Ectodermal cell (in vitro differentiated cells): ENCODE measurements at regions not wholly inside any gene's neighbourhood (a gene's known extent, or its start where the extent isn't known, plus 50 kb on each side); places are given as distances from the start of the nearest gene placed in this dataset.

Experiments used
- H3K27ac ChIP-seq: 2 replicates; pipeline ENCODE4 v1.7.0; 2013; ENCODE audit warnings: mild to moderate bottlenecking, low read depth, low read length; ENCODE audit not compliant: insufficient read depth, poor library complexity, severe bottlenecking
- H3K27me3 ChIP-seq: 2 replicates; pipeline ENCODE4 v1.7.0; 2013; ENCODE audit warnings: mild to moderate bottlenecking, low read length; ENCODE audit not compliant: insufficient read depth, control insufficient read depth, poor library complexity, severe bottlenecking
- H3K36me3 ChIP-seq: one replicate; pipeline ENCODE4 v1.7.0; 2013; ENCODE audit warnings: low read length; ENCODE audit not compliant: control insufficient read depth, insufficient read depth
- H3K4me1 ChIP-seq: one replicate; pipeline ENCODE4 v1.7.0; 2013; ENCODE audit warnings: low read length; ENCODE audit not compliant: control insufficient read depth, insufficient read depth
- H3K4me3 ChIP-seq: 2 replicates; pipeline ENCODE4 v1.7.0; 2013; ENCODE audit warnings: low read depth, low read length, control low read depth; ENCODE audit not compliant: insufficient read depth
- H3K9me3 ChIP-seq: 2 replicates; pipeline ENCODE4 v1.7.0; 2013; ENCODE audit warnings: mild to moderate bottlenecking, low read length, moderate library complexity; ENCODE audit not compliant: control insufficient read depth
- WGBS, 2 experiments: methylation state at CpG; one replicate each; pipeline ENCODE4 v1.1.7; 2013; ENCODE audit warnings: missing lambda C conversion rate in 2 of 2; 5-methylcytosine and 5-hydroxymethylcytosine counted together

DNA sequence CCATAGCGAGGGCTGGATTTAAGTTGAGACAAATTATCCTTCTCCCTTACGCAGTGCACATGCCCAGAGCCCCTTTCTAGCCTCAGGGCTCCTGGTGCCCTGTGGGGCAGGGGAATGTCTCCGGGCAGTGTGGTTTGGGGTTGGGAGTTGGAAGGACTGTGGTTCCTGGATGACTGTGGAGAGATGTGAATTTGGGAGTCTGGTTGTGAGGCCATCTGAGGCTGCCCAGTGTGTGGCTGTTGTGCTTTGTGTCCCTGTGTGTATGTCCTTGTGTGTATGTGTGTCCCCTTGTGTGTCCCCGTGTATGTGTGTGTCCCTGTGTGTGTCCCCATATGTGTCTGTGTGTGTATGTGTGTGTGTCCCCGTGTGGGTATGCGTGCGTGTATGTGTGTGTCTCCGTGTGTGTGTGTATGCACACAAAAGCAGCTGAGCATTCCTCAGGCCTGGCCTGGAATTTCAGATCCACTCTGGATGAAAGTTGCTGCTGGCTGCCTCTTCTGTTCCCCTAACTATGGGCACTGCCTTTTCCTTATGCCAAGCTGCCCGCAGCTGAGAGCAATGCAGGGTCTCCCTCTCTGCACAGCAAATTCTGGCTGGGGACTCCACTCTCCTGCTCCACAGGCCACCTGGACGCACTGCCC lies 65.4 kb downstream of the UBIAD1 start:
- Histone ChIP-seq H3K4me3 (no peak overlapping the region), H3K4me1 (peaks cover 23% of the 10 kb centered on the region), H3K27me3 (no peaks in the 10 kb centered on the region), H3K36me3 (no peaks in the 10 kb centered on the region), H3K9me3 (no peaks in the 10 kb centered on the region), H3K27ac (peak overlapping the region; percentile 13)
- WGBS, 2 experiments = 77 to 80% methylated on average over 10 of the region's 10 CpGs

- 30 to 39% methylated on average over 24 of the region's 24 CpGs for WGBS, 2 experiments
- peaks cover 23% of the 10 kb centered on the region for H3K4me1 ChIP-seq
- H3K36me3 ChIP-seq = no peaks in the 10 kb centered on the region
- H3K4me3 ChIP-seq = no peak overlapping the region
- H3K27ac ChIP-seq = peak overlapping the region; percentile 80
- no peaks in the 10 kb centered on the region for H3K9me3 ChIP-seq
- no peaks in the 10 kb centered on the region for H3K27me3 ChIP-seq
Measured at GRCh38 chr1:11339346-11340232, 66.6 kb downstream of the UBIAD1 start.

DNA sequence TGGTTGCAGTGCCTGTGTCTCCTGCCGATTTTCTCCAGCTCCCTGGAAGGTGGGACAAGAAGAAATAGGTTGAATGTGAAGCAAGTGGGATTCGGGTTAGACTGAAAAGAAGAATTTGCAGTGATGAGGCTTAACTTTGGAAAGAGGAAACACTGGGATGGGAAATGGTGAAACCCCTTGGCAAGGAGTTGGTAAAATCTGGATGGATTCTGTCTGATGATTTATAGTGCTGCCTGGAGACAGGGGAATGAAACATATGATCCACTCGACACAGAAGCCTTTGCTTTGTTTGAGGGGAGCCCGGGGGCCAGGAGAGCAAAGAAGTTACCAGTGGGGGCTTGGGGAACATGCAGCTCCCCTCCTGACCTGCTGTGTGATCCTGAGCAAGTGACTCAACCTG lies 67.2 kb downstream of the UBIAD1 start:
- H3K4me1 ChIP-seq = peaks cover 23% of the 10 kb centered on the region

DNA sequence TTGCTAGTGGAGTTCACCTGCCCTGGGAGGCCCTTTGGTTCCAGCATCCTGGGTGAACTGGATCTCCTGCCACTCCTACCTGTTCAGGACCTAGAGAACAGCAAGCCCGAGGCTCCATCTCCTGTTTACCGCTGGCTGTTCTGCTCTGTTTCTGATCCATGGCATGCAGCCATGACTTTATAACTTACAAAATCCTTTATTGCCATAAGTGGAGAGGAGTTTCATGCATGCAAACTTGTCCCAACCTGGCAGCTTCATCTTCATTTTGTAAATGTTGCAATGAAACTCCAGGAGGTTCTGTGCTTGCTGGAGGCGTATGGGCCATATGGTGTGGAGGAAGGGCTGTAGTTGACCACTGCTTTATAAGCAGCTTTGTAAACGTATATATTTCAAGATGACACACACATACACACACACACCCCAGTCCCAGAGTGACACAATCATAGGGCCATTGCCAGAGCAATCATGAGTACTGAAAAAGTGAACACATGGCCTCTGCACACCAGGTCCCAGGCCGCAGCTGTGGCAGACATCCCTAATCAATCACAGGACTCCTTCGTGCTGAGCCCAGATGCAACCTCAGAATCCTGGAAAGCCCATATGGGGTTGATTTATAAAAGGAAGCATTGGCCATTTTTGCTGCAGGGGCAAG lies 69.0 kb downstream of the UBIAD1 start:
- 88 to 92% methylated on average over 6 of the region's 6 CpGs for WGBS, 2 experiments
- H3K27ac ChIP-seq = no peak overlapping the region
- H3K27me3 ChIP-seq = no peaks in the 10 kb centered on the region
- H3K4me1 ChIP-seq = peaks cover 23% of the 10 kb centered on the region
- no peaks in the 10 kb centered on the region for H3K36me3 ChIP-seq
- H3K9me3 ChIP-seq = no peaks in the 10 kb centered on the region
- H3K4me3 ChIP-seq = no peak overlapping the region

More for the DNA sequence above, 67.2 kb downstream of the UBIAD1 start:
- WGBS, 2 experiments = 77 to 82% methylated on average over 4 of the region's 4 CpGs
- Histone ChIP-seq H3K27me3 (no peaks in the 10 kb centered on the region), H3K27ac (no peak overlapping the region), H3K9me3 (no peaks in the 10 kb centered on the region), H3K4me3 (no peak overlapping the region), H3K36me3 (no peaks in the 10 kb centered on the region)

DNA sequence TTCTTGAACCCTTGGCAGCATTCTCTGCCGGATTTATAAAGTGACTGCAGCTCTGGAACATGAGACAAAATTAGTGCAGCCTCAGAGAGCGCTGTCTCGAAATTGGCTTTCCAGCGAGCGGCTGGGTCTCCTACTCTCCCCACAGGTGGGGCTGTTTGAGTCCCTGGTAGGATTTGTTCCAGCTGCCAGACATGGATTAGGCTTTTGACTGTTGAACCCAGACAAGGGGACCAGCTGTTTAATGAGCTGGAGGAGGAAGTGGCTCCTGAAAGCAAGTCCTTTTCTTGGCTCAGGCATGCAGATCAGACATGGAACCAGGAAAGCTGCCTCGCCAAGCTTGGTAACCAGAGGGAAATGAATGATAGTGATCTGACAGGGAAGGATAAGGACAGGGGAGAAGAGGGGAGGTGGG lies 69.6 kb downstream of the UBIAD1 start:
- 80 to 82% methylated on average over 6 of the region's 6 CpGs for WGBS, 2 experiments
- Histone ChIP-seq H3K27me3 (no peaks in the 10 kb centered on the region), H3K27ac (no peak overlapping the region), H3K4me3 (no peak overlapping the region), H3K9me3 (no peaks in the 10 kb centered on the region), H3K36me3 (no peaks in the 10 kb centered on the region), H3K4me1 (peaks cover 23% of the 10 kb centered on the region)

- peaks cover 9% of the 10 kb centered on the region for H3K4me1 ChIP-seq
- H3K27me3 ChIP-seq = no peaks in the 10 kb centered on the region
- H3K36me3 ChIP-seq = no peaks in the 10 kb centered on the region
- no peaks in the 10 kb centered on the region for H3K9me3 ChIP-seq
- H3K27ac ChIP-seq = no peak overlapping the region
- 80 to 81% methylated on average over 19 of the region's 19 CpGs for WGBS, 2 experiments
- no peak overlapping the region for H3K4me3 ChIP-seq
Measured at GRCh38 chr1:11345971-11346715, 73.1 kb downstream of the UBIAD1 start.

DNA sequence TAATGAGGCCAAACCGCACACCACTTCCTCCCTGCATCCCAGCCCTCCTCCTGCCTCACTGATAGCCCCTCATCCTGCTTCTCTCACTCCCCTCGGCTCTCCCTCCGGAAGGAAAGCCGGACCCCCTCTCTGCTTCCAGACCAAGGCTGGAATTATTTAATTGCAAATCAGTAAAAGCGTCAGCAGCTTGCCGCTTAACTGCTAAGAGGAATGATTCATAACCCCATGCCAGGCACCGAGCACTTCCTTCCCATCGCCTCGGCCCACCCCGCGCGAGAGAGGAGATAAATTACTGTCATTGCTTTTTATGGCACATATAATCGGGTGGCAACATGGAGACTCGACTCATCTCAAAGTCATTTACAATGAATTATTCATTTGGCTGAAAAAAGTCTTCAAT lies 77.3 kb downstream of the UBIAD1 start:
- H3K4me1 ChIP-seq = peaks cover 15% of the 10 kb centered on the region
- no peaks in the 10 kb centered on the region for H3K27me3 ChIP-seq
- no peak overlapping the region for H3K27ac ChIP-seq
- H3K4me3 ChIP-seq = no peak overlapping the region
- H3K9me3 ChIP-seq = no peaks in the 10 kb centered on the region
- H3K36me3 ChIP-seq = no peaks in the 10 kb centered on the region
- 82 to 83% methylated on average over 14 of the region's 14 CpGs for WGBS, 2 experiments

DNA sequence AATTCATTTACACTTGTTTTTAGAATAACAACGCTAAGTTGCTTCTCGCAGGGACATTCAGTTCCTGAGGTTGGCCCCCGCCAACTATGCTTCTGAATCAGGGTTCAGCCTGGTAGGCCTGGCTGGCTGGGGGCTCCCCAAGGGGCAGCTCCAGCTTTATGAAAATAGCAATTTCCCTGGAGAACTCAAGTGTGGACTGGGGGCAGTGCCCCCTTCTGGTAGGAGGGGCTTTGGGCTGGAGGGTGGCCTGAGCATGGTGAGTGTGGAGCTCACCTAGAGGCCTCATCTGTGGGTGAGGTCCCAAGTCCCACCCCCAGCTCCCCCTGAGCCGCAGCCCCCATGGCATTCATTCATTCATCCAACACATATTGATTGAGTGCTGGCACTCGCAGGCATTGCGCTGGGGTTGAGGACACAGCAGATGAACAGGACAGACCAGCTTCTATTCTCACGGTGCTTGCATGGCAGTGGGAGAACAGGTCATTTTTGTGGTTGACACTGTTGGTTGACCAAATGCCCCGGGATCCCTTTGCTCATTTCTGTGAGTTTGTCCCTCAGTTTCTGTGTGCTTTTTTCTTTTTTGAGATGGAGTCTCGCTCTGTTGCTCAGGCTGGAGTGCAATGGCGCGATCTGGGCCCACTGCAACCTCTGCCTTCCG lies 79.2 kb downstream of the UBIAD1 start:
- WGBS, 2 experiments = 88 to 92% methylated on average over 12 of the region's 12 CpGs
- Histone ChIP-seq H3K4me3 (no peak overlapping the region), H3K9me3 (no peaks in the 10 kb centered on the region), H3K36me3 (no peaks in the 10 kb centered on the region), H3K27ac (no peak overlapping the region), H3K4me1 (peaks cover 27% of the 10 kb centered on the region), H3K27me3 (no peaks in the 10 kb centered on the region)

GRCh38 chr1:11352816-11353799 lies 80.1 kb downstream of the UBIAD1 start:
- WGBS, 2 experiments = 78 to 80% methylated on average over 20 of the region's 20 CpGs

More at GRCh38 chr1:11352816-11353799, 80.1 kb downstream of the UBIAD1 start:
- Histone ChIP-seq H3K9me3 (no peaks in the 10 kb centered on the region), H3K27me3 (no peaks in the 10 kb centered on the region), H3K4me1 (peaks cover 33% of the 10 kb centered on the region), H3K36me3 (no peaks in the 10 kb centered on the region), H3K27ac (no peak overlapping the region), H3K4me3 (no peak overlapping the region)
